IPS DF 4.7 (cell line): ENCODE measurements at regions not wholly inside any gene's neighbourhood (a gene's known extent, or its start where the extent isn't known, plus 50 kb on each side); places are given as distances from the start of the nearest gene placed in this dataset.
"Not testable (repeated sequence)": the region's sequence is repeated elsewhere in the genome, so short reads cannot be mapped to it uniquely, and the experiment has no call there.

ENCODE experiments used
- DNase-seq: peaks from one replicate; pipeline ENCODE4 v3.0.0-alpha.2; 2013; ENCODE audit warnings: low spot score; ENCODE audit errors: extremely low read depth

- no peak for DNase-seq
Measured at GRCh38 chr17:13442361-13442760, 159.4 kb downstream of the HS3ST3A1 start.

DNA sequence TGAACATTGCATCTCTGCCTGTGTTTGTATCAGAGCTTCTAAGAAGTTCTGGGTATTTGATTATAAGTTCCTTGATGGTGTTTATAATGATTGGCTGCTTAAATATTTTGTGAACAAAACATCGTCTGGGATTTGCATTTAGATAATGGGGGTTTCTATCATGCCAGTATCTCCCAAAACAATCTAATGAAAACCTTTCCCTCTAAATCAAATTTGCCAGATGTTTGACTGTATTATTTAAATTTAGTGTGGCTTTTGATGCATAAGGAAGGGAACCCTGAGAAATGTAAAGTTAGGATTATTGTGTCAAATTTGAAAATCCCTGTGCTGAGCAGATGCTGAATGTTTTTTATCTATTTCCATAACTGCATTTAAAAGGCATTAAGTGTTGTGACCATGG, 159.9 kb downstream of the HS3ST3A1 start:
- no peak for DNase-seq

DNA sequence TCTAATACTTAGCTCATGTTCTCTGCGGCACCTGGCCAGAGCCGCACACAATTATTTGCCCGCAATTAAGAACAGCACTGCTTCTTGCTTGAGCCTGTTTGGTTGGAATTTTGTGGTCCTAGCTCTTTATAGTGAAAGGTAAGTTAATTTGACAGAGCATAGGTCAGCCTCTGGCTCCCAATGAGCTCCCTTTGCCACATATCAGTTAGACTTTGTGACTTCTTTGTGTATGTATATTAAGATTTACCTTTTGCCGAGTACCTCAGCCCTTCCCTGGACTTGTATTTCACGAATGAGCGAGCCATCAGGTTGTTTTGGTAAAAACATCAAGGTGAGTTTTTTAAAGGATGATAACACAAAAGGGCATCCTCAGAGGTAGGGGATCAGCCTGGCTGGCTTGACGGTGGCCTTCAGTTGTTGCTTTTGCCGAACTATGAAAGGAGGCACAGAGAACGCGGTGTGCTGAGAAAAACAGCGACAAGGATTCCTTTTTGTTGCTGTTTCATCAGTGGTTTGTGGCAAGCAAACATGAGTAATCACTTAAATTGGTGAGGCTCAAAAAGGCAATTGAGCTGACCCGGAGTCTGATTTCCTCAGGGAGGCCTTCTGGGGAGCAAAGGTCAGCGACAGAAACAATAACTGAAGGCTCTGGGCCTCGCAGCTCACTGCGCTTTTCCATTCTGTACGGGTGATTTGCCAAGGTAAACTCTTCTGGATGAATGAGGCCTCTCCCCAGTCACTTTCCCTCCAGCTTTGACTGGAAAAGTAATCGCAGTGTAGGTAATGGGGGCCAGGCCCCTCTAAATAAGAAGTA, 163.6 kb downstream of the HS3ST3A1 start:
- no peak for DNase-seq

GRCh38 chr17:13435230-13435629, 166.5 kb downstream of the HS3ST3A1 start:
- no peak for DNase-seq

- no peak for DNase-seq
Measured at GRCh38 chr17:13429201-13429600, 172.5 kb downstream of the HS3ST3A1 start.

DNA sequence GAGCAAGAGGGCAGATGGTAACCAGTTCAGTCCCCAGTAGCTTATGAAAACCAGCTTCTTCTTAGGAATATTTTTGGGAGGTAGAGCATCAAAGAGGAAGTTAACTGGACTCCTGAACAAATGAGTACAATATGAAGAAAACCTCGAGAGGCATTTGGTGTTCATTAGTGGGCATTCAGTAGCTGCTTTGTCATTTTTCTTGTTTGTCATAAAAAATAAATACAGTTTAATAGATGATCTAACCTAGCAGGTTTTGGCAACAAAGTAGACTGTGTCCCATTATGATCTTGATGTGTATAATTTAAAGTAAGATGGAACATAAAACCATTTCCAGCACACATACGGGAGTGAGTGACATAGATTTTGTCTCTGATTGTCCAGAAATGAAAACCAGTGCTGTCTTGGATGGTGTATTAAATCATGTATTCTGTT, 173.1 kb downstream of the HS3ST3A1 start:
- DNase-seq: no peak

DNA sequence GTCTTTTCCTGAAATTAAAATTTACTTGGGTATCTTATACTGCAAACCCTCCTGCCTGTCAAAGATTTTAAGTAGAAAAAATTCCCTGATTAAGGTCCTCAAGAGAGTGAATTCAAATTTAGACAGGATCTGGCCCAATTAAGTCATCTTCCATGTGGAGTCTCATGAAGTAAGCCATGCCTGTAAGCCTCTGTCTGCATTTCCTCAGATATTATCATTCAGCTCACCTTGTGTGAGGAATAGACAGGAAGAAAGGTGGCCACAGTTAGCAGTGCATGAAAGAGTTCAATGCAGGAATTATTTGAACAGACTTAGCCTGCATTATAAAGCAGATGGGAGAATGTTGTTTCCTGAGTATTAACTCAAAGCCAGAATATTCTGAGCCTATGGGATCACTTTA, 174.7 kb downstream of the HS3ST3A1 start:
- no peak for DNase-seq

DNA sequence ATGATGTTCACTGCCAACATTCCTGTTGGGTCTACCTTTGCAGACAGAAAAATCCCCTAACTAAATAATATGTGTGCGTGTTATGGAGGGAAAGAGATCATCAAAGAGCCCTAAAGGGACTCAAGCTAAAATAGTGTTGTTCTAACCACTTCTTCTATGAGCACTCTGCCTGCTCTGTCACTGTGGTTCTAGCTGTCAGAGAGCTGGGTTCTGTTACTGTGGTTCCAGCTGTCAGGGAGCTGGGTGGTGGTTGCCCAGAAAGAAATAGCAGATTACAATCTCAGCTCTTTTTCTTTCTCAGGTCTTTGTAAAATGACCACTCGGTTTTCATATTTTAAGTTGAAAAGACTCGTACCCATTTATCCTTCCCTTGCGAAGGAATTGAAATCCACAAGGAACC, 176.3 kb downstream of the HS3ST3A1 start:
- no peak for DNase-seq

GRCh38 chr17:13421581-13422130, 180.1 kb downstream of the HS3ST3A1 start:
- no peak for DNase-seq

DNA sequence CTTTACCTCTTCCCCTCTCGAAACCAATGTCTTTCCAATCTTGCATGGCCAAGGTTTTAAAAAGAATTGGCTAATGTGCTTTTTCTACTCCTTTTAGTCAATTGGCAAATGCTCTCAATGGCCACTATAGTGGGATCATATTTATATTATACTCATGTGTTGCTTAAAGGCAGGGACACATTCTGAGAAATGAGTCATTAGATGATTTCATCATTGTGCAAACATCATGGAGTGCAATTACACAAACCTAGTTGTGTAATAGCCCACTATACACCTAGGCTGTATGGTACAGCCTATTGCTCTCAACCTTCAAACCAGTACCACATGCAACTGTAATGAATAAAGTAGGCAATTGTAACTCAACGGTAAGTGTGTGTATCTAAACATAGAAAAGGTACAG, 180.9 kb downstream of the HS3ST3A1 start:
- no peak for DNase-seq

- no peak for DNase-seq
Measured at GRCh38 chr17:13420418-13420826, 181.3 kb downstream of the HS3ST3A1 start.

DNA sequence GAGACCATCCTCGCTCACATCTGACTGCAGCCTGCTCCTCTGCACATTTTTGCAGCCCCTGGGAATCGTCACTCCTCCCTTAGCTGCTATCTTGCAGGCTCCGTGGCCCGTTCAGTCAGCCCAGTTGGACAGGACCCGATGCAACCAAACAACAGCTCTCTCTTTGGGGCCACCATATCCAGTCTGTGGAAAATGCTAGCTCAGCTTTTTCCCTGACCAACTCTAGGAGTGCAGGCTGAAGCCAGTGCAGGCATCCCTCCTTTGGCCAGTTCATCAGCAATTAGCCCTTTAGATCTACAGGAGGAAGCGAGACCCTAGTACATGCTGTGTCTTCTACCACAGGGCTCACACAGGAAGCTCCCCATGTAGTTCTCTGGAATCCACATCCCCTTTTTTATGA, 182.1 kb downstream of the HS3ST3A1 start:
- no peak for DNase-seq

- DNase-seq: no peak
Measured at GRCh38 chr17:13418891-13419290, 182.8 kb downstream of the HS3ST3A1 start.

GRCh38 chr17:13417381-13417950, 184.3 kb downstream of the HS3ST3A1 start:
- DNase-seq: no peak

DNA sequence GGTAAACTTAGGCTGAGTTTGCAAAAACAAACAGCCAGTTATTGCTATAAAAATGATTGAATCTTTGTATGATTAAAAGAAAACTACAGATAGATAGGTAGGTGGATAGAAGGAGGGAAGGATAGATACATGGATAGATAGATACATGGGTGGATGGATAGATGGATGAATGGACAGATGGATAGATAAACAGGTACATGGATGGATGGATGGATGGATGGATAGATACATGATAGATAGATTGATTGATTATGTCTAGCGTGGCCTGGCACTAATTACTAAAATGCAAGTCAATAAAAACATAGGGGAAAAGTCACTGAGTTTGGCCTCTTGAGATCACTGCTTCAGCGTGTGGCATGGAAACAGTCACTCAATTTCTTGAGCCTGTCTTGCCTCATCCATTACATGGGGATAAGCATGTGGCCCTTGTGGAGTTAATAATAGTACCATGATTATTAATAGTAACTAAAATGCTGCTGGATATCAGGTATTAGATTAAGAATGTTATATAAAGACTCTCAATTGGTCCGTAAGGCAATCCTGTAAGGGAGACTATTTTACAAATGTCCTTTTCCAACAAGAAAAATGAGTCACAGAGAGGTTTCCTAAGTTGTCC, 184.9 kb downstream of the HS3ST3A1 start:
- no peak for DNase-seq

DNA sequence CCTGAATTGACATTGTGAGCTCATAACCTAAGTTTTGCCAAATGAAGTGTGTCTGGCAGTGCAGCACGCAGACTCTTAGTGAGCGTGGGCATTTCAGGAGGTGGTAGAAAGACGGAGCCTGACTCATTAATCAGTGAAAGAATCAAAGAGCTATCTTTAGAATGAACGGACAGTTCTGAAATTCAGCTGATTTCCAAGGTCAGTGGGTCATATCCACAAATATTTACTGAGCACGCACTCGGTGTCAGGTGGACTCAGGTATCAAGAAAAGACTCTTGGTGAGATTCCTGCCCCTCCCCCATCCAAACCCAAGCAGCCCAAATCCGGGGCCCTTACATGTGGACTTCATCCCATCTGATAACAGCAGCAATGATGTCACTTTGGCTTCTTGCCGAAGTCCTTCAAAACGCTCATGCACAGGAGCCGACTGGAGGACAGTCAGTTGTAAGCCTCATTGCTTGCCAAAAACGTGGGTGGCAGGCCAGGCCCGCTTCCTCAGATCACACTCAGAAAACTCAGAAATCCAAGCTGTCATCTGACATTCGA, 185.8 kb downstream of the HS3ST3A1 start:
- no peak for DNase-seq

GRCh38 chr17:13415200-13415599, 186.5 kb downstream of the HS3ST3A1 start:
- not testable (repeated sequence) for DNase-seq

DNA sequence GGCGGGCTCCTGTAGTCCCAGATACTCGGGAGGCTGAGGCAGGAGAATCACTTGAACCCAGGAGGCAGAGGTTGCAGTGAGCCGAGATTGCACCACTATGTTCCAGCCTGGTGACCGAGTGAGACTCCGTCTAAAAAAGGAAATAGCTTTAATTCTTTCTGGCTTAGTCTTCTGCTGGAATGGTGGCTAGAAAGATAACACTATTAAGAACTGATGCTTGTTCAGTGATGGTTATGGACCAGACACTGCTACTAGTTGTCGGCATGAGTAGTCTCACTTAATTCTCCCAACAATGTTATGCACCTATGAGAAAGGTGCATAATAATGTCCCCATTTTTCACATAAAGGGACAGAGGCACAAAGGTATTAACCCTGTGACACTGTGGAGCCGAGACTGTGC, 188.7 kb downstream of the HS3ST3A1 start:
- no peak for DNase-seq

GRCh38 chr17:13410874-13411273, 190.9 kb downstream of the HS3ST3A1 start:
- DNase-seq: no peak

GRCh38 chr17:13410214-13410613, 191.5 kb downstream of the HS3ST3A1 start:
- DNase-seq: no peak

GRCh38 chr17:13409455-13409854, 192.3 kb downstream of the HS3ST3A1 start:
- DNase-seq: no peak

GRCh38 chr17:13407381-13407780, 194.3 kb downstream of the HS3ST3A1 start:
- no peak for DNase-seq
